A549 (cell line): ENCODE measurements at regions not wholly inside any gene's neighbourhood (a gene's known extent, or its start where the extent isn't known, plus 50 kb on each side); places are given as distances from the start of the nearest gene placed in this dataset.

Experiments used
- CTCF ChIP-seq: fragments of >200 bp; sonication (Bioruptor Twin); formaldehyde crosslinking; IDR thresholded peaks from 3 replicates; pipeline ENCODE4 v1.5.1; 2016
- JUN ChIP-seq, 2 experiments: fragments of >200 bp; sonication (Bioruptor Twin); formaldehyde crosslinking; IDR thresholded peaks; 2 replicates in 1 of 2; 3 replicates in 1 of 2; pipeline ENCODE4 v1.6.1; 2016 to 2017
- MAFK ChIP-seq: fragments of 450-650 bp; IDR thresholded peaks from 2 replicates; pipeline ENCODE4 v1.6.1; 2014; ENCODE audit not compliant: partially characterized antibody
- MAX ChIP-seq: IDR thresholded peaks from 2 replicates; pipeline ENCODE4 v1.6.1; 2012
- POLR2AphosphoS2 ChIP-seq: conservative IDR thresholded peaks from 2 replicates; pipeline ENCODE4 v1.6.1; 2012; ENCODE audit warnings: low read length, improper control_type of control experiment, inconsistent platforms
- RARB ChIP-seq: fragments of 250-450 bp; sonication (Bioruptor Pico); IDR thresholded peaks from 2 replicates; pipeline ENCODE4 v1.8.0; 2021; ENCODE audit warnings: mild to moderate bottlenecking, moderate library complexity
- RNF2 ChIP-seq: fragments of 200-600 bp; sonication (generic); IDR thresholded peaks from 2 replicates; pipeline ENCODE4 v1.6.1; 2016; ENCODE audit warnings: low read depth, mild to moderate bottlenecking, antibody characterized with exemption, moderate library complexity, borderline replicate concordance

- no peak for TF ChIP-seq MAFK
- no peak for TF ChIP-seq CTCF
- TF ChIP-seq JUN (IDR thresholded peaks at IDR 0.05): no peak
- TF ChIP-seq MAX: no peak
- TF ChIP-seq RNF2: no peak
- TF ChIP-seq POLR2AphosphoS2: no peak
- no peak for TF ChIP-seq RARB (CRISPR knock-in tag)
Observed at GRCh38 chr16:65349626-65350025, 227.8 kb upstream of the CDH11 start.
